Stimulated activated naive CD8-positive, alpha-beta T cell treated with anti-CD3 and anti-CD28 coated beads, Interleukin-15, Interleukin-2, amounts not matched to agents 100 ng/mL and 50 ng/mL, for 24 hours (primary cell): ENCODE measurements at regions not wholly inside any gene's neighbourhood (a gene's known extent, or its start where the extent isn't known, plus 50 kb on each side); places are given as distances from the start of the nearest gene placed in this dataset.

ENCODE experiments used
- H3K27ac Mint-ChIP-seq: one replicate; pipeline ENCODE4 v1.8.0; 2021; ENCODE audit warnings: mild to moderate bottlenecking, mixed read lengths
- H3K27me3 Mint-ChIP-seq: one replicate; pipeline ENCODE4 v1.8.0; 2021; ENCODE audit warnings: mixed read lengths
- H3K36me3 Mint-ChIP-seq: one replicate; pipeline ENCODE4 v1.8.0; 2021; ENCODE audit warnings: low read depth, mixed read lengths
- H3K4me1 Mint-ChIP-seq: one replicate; pipeline ENCODE4 v1.8.0; 2021; ENCODE audit warnings: low read depth, mixed read lengths
- H3K4me3 Mint-ChIP-seq: one replicate; pipeline ENCODE4 v1.8.0; 2021; ENCODE audit warnings: mild to moderate bottlenecking, mixed read lengths
- H3K9me3 Mint-ChIP-seq: one replicate; pipeline ENCODE4 v1.8.0; 2021; ENCODE audit warnings: mixed read lengths

- Mint-ChIP-seq H3K27ac (no peak overlapping the region), H3K4me1 (no peaks in the 10 kb centered on the region), H3K36me3 (no peaks in the 10 kb centered on the region), H3K9me3 (no peaks in the 10 kb centered on the region), H3K27me3 (no peaks in the 10 kb centered on the region), H3K4me3 (no peak overlapping the region)
These were observed 535.0 kb downstream of the AJAP1 start for GRCh38 chr1:5189384-5189783.

GRCh38 chr1:5165762-5166161 is 511.4 kb downstream of the AJAP1 start:
- Mint-ChIP-seq H3K27ac (no peak overlapping the region), H3K36me3 (no peaks in the 10 kb centered on the region), H3K9me3 (no peaks in the 10 kb centered on the region), H3K4me1 (peaks cover 10% of the 10 kb centered on the region), H3K27me3 (peaks cover 3% of the 10 kb centered on the region), H3K4me3 (no peak overlapping the region)

- no peak overlapping the region for H3K4me3 Mint-ChIP-seq
These were observed 509.7 kb downstream of the AJAP1 start for GRCh38 chr1:5164158-5164557.

GRCh38 chr1:5161372-5161771 is 507.0 kb downstream of the AJAP1 start:
- Mint-ChIP-seq H3K9me3 (peaks cover 6% of the 10 kb centered on the region), H3K4me3 (no peak overlapping the region), H3K4me1 (peaks cover 13% of the 10 kb centered on the region), H3K27ac (no peak overlapping the region), H3K27me3 (peaks cover 3% of the 10 kb centered on the region), H3K36me3 (no peaks in the 10 kb centered on the region)

More at GRCh38 chr1:5164158-5164557, 509.7 kb downstream of the AJAP1 start:
- Mint-ChIP-seq H3K36me3 (no peaks in the 10 kb centered on the region), H3K9me3 (peaks cover 6% of the 10 kb centered on the region), H3K27ac (no peak overlapping the region), H3K4me1 (peaks cover 10% of the 10 kb centered on the region), H3K27me3 (peaks cover 3% of the 10 kb centered on the region)

- H3K27me3 Mint-ChIP-seq: peaks cover 3% of the 10 kb centered on the region
- H3K9me3 Mint-ChIP-seq: peaks cover 17% of the 10 kb centered on the region
- no peak overlapping the region for H3K27ac Mint-ChIP-seq
- no peaks in the 10 kb centered on the region for H3K36me3 Mint-ChIP-seq
- peaks cover 7% of the 10 kb centered on the region for H3K4me1 Mint-ChIP-seq
- no peak overlapping the region for H3K4me3 Mint-ChIP-seq
These were observed 502.8 kb downstream of the AJAP1 start for GRCh38 chr1:5157175-5157574.

GRCh38 chr1:5156416-5157120 is 502.2 kb downstream of the AJAP1 start:
- Mint-ChIP-seq H3K4me3 (no peak overlapping the region), H3K36me3 (no peaks in the 10 kb centered on the region), H3K4me1 (peaks cover 7% of the 10 kb centered on the region), H3K27ac (peak overlapping the region; percentile 7), H3K9me3 (peaks cover 17% of the 10 kb centered on the region), H3K27me3 (no peaks in the 10 kb centered on the region)

GRCh38 chr1:5151511-5151910 is 497.1 kb downstream of the AJAP1 start:
- Mint-ChIP-seq H3K27me3 (no peaks in the 10 kb centered on the region), H3K36me3 (no peaks in the 10 kb centered on the region)

GRCh38 chr1:5150191-5150590 is 495.8 kb downstream of the AJAP1 start:
- no peak overlapping the region for H3K4me3 Mint-ChIP-seq
- H3K27ac Mint-ChIP-seq: no peak overlapping the region
- H3K27me3 Mint-ChIP-seq: peaks cover 3% of the 10 kb centered on the region
- H3K9me3 Mint-ChIP-seq: peaks cover 6% of the 10 kb centered on the region
- no peaks in the 10 kb centered on the region for H3K36me3 Mint-ChIP-seq
- no peaks in the 10 kb centered on the region for H3K4me1 Mint-ChIP-seq

More at GRCh38 chr1:5151511-5151910, 497.1 kb downstream of the AJAP1 start:
- no peak overlapping the region for H3K27ac Mint-ChIP-seq
- peaks cover 5% of the 10 kb centered on the region for H3K4me1 Mint-ChIP-seq
- H3K4me3 Mint-ChIP-seq: no peak overlapping the region
- peaks cover 11% of the 10 kb centered on the region for H3K9me3 Mint-ChIP-seq

- no peaks in the 10 kb centered on the region for H3K36me3 Mint-ChIP-seq
- H3K4me1 Mint-ChIP-seq: no peaks in the 10 kb centered on the region
- no peak overlapping the region for H3K27ac Mint-ChIP-seq
- peaks cover 10% of the 10 kb centered on the region for H3K27me3 Mint-ChIP-seq
- H3K4me3 Mint-ChIP-seq: no peak overlapping the region
- H3K9me3 Mint-ChIP-seq: no peaks in the 10 kb centered on the region
These were observed 493.4 kb downstream of the AJAP1 start for GRCh38 chr1:5147806-5148205.

- no peak overlapping the region for H3K27ac Mint-ChIP-seq
- peaks cover 10% of the 10 kb centered on the region for H3K27me3 Mint-ChIP-seq
- no peaks in the 10 kb centered on the region for H3K4me1 Mint-ChIP-seq
- H3K36me3 Mint-ChIP-seq: no peaks in the 10 kb centered on the region
- no peak overlapping the region for H3K4me3 Mint-ChIP-seq
- no peaks in the 10 kb centered on the region for H3K9me3 Mint-ChIP-seq
These were observed 488.0 kb downstream of the AJAP1 start for GRCh38 chr1:5142389-5142788.

GRCh38 chr1:5141750-5142149 is 487.3 kb downstream of the AJAP1 start:
- no peaks in the 10 kb centered on the region for H3K4me1 Mint-ChIP-seq
- peaks cover 10% of the 10 kb centered on the region for H3K27me3 Mint-ChIP-seq
- peaks cover 3% of the 10 kb centered on the region for H3K9me3 Mint-ChIP-seq
- no peaks in the 10 kb centered on the region for H3K36me3 Mint-ChIP-seq
- no peak overlapping the region for H3K27ac Mint-ChIP-seq
- no peak overlapping the region for H3K4me3 Mint-ChIP-seq

- Mint-ChIP-seq H3K4me3 (no peak overlapping the region), H3K36me3 (no peaks in the 10 kb centered on the region), H3K4me1 (no peaks in the 10 kb centered on the region), H3K27me3 (peaks cover 10% of the 10 kb centered on the region), H3K9me3 (peaks cover 3% of the 10 kb centered on the region), H3K27ac (no peak overlapping the region)
These were observed 486.6 kb downstream of the AJAP1 start for GRCh38 chr1:5140962-5141361.

- H3K36me3 Mint-ChIP-seq: no peaks in the 10 kb centered on the region
- no peak overlapping the region for H3K27ac Mint-ChIP-seq
- H3K4me1 Mint-ChIP-seq: no peaks in the 10 kb centered on the region
- peaks cover 6% of the 10 kb centered on the region for H3K27me3 Mint-ChIP-seq
- no peak overlapping the region for H3K4me3 Mint-ChIP-seq
- H3K9me3 Mint-ChIP-seq: peaks cover 3% of the 10 kb centered on the region
These were observed 485.7 kb downstream of the AJAP1 start for GRCh38 chr1:5140136-5140535.

- Mint-ChIP-seq H3K36me3 (no peaks in the 10 kb centered on the region), H3K4me3 (no peak overlapping the region), H3K9me3 (no peaks in the 10 kb centered on the region), H3K27ac (no peak overlapping the region), H3K4me1 (no peaks in the 10 kb centered on the region), H3K27me3 (peaks cover 4% of the 10 kb centered on the region)
These were observed 475.4 kb downstream of the AJAP1 start for GRCh38 chr1:5129746-5130355.

- no peak overlapping the region for H3K4me3 Mint-ChIP-seq
- H3K4me1 Mint-ChIP-seq: no peaks in the 10 kb centered on the region
- no peaks in the 10 kb centered on the region for H3K36me3 Mint-ChIP-seq
- no peak overlapping the region for H3K27ac Mint-ChIP-seq
- no peaks in the 10 kb centered on the region for H3K9me3 Mint-ChIP-seq
- peaks cover 7% of the 10 kb centered on the region for H3K27me3 Mint-ChIP-seq
These were observed 470.8 kb downstream of the AJAP1 start for GRCh38 chr1:5125208-5125607.

- Mint-ChIP-seq H3K36me3 (no peaks in the 10 kb centered on the region), H3K27me3 (peaks cover 3% of the 10 kb centered on the region), H3K4me1 (no peaks in the 10 kb centered on the region), H3K9me3 (no peaks in the 10 kb centered on the region), H3K4me3 (no peak overlapping the region), H3K27ac (no peak overlapping the region)
These were observed 466.1 kb downstream of the AJAP1 start for GRCh38 chr1:5120559-5120958.
